ENCODE measurements at regions not wholly inside any gene's neighbourhood (a gene's known extent, or its start where the extent isn't known, plus 50 kb on each side); places are given as distances from the start of the nearest gene placed in this dataset.

DNA sequence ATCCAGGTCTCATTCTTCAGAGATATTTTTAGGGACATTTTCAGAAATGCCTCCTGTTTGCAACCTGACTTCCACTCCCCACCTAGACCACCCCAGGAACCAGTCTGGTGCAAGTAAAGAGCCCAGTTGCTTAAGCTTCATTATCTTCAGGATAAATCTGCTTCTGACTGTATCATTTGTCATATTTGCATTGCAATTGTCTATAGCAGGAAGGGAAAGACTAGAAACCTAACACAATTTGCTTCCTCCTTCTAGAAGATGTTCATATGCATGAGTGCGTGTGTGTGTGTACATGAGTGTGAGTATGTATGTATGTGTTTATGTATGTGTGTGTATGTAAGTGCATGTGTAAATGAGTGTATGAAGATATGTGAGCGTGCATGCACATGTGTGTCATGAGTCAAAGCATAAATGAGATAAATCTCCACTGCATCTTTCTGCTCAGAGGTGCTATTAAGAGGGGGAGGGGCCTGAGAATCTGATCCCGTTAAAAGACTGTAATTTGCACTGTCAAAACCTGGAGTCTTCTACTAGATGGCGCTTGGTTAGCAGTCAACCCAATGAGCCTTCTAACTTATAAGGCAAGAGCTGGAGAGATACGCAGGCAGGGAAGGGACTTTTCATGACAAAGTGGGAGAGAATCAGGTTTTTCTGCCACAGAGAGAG is 178.8 kb upstream of the KL start:
- H3K4me1 ChIP-seq, result peaks cover 0 to 4% (median 2%) of the 10 kb centered on the region in 4 donors
- H3K27me3 ChIP-seq, result no peaks in the 10 kb centered on the region
- intact Hi-C loops (cut with DNase I), result no loop called here
- TF ChIP-seq POLR2A (IDR thresholded peaks at IDR 0.05) (no peak), EP300 (IDR thresholded peaks at IDR 0.05) (no peak), POLR2AphosphoS5 (IDR thresholded peaks at IDR 0.05) (no peak)
- TF ChIP-seq, protein P1, sequence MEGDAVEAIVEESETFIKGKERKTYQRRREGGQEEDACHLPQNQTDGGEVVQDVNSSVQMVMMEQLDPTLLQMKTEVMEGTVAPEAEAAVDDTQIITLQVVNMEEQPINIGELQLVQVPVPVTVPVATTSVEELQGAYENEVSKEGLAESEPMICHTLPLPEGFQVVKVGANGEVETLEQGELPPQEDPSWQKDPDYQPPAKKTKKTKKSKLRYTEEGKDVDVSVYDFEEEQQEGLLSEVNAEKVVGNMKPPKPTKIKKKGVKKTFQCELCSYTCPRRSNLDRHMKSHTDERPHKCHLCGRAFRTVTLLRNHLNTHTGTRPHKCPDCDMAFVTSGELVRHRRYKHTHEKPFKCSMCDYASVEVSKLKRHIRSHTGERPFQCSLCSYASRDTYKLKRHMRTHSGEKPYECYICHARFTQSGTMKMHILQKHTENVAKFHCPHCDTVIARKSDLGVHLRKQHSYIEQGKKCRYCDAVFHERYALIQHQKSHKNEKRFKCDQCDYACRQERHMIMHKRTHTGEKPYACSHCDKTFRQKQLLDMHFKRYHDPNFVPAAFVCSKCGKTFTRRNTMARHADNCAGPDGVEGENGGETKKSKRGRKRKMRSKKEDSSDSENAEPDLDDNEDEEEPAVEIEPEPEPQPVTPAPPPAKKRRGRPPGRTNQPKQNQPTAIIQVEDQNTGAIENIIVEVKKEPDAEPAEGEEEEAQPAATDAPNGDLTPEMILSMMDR (IDR thresholded peaks at IDR 0.05), result no peak
- H3K4me3 ChIP-seq, result no peak overlapping the region
- WGBS, 2 donors, result 82 to 84% methylated on average over 5 of the region's 5 CpGs
- peaks cover 0 to 3% (median 0%) of the 10 kb centered on the region in 4 donors for H3K9me3 ChIP-seq
- no peaks in the 10 kb centered on the region for H3K36me3 ChIP-seq
- DNase-seq, result no peak
- no peak overlapping the region for H3K27ac ChIP-seq

DNA sequence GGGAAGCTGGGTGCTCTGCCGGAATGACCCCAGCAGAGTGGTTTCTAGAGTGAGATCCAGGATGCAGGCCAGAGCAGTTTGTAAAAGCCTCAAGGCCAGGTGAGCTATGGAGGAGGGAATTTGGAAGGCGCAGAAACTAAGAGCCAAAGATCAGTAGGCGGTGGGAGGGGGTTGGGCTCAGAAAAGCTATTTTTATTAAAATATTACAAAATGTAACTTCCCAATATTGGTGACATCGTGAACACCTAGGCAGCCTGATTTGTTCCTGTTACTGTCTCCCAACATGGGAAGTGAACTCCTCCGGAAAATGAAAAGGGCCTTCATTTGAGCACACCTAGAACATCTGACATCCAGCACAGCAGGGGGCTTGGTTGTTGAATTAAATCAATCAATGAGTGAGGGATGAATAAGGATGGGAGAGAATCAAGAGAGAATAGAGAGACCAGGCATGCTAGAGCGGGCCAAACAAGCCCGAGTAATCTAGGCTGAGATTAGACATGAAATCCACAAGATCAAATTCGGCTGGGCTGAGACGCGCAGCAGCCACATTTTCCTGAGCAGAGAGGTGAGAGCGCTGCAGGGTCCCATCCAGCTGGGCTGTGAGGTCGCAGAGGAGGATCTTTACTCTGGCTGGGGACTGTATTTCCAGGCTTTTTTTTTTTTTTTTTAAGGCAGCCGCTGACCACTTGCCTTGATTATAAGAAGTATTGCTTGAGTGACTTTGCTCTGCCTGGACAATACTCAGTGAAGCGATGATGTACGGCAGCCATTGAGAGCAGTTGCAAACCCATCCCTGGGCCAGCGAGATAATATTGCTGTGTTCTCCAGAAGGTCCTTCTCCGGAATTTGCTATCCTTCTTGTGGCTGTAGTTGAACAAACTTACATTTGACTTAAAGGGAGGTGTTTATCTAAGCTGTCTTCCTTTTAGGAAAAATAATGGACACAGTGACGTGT is 178.0 kb upstream of the KL start:
- H3K36me3 ChIP-seq, result no peaks in the 10 kb centered on the region
- no peak for DNase-seq
- TF ChIP-seq POLR2A (IDR thresholded peaks at IDR 0.05) (no peak), POLR2AphosphoS5 (IDR thresholded peaks at IDR 0.05) (no peak), EP300 (IDR thresholded peaks at IDR 0.05) (no peak)
- TF ChIP-seq, protein P1 (IDR thresholded peaks at IDR 0.05), result no peak
- H3K9me3 ChIP-seq, result peaks cover 0 to 3% (median 0%) of the 10 kb centered on the region in 4 donors
- no peaks in the 10 kb centered on the region for H3K27me3 ChIP-seq
- WGBS, 2 donors, result 87 to 89% methylated on average over 18 of the region's 18 CpGs
- intact Hi-C loops (cut with DNase I), result no loop called here
- H3K4me3 ChIP-seq, result no peak overlapping the region
- H3K4me1 ChIP-seq, result peaks cover 0 to 4% (median 2%) of the 10 kb centered on the region in 4 donors
- peak overlapping the region in 3 of 4 donors; percentile 22 to 50 (median 35) for H3K27ac ChIP-seq

DNA sequence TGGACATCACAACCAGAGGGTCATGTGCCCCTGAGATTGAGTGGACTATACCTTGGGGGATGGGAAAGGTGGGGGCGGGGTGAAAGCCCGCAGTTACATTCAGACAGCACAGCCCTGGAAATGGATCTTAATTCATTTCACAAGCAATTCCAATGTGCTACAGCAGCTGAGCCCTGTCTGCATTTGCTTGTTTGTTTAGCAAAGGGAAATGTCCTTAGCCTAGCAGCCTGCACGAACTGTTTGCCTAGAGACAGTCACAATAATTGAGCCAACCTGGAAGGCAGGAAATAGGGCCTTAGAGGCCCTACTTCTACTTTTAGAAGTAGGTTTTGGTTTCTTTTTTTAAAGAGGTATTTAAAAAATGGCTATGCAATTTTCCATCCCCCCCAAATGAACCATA is 177.3 kb upstream of the KL start:
- peak; percentile 74 for DNase-seq
- Histone ChIP-seq H3K9me3 (peaks cover 0 to 3% (median 0%) of the 10 kb centered on the region in 4 donors), H3K27ac (peak overlapping the region in 3 of 4 donors; percentile 22 to 50 (median 41)), H3K36me3 (no peaks in the 10 kb centered on the region), H3K4me3 (no peak overlapping the region), H3K4me1 (peaks cover 0 to 4% (median 2%) of the 10 kb centered on the region in 4 donors), H3K27me3 (no peaks in the 10 kb centered on the region)
- intact Hi-C loops (cut with DNase I), result no loop called here
- TF ChIP-seq POLR2AphosphoS5 (IDR thresholded peaks at IDR 0.05), result no peak
- TF ChIP-seq, protein P1 (IDR thresholded peaks at IDR 0.05), result no peak
- TF ChIP-seq POLR2A (IDR thresholded peaks at IDR 0.05), result no peak
- TF ChIP-seq EP300 (IDR thresholded peaks at IDR 0.05), result no peak
- WGBS, 2 donors, result 20 to 35% methylated on average over 3 of the region's 3 CpGs

DNA sequence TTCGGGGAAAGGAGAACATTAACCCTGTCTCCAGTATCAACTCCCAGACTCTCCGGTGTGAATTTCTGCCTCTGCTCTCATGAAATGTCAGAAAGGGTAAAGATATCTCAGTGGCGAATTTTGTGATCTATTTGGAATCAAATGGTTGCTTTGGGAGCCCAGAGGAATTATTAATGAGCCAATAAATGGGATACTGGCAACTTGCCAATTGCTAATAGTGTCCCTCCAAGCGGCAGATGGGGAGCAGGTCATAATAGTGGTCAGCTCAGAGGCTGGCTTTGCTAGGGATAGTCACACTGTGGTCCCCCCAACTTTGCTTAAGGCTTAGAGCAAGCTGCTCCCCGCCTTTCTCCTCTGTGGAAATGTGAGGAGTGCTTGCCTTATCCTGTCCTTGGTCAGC is 176.1 kb upstream of the KL start:
- intact Hi-C loops (cut with DNase I), result no loop called here
- no peak for DNase-seq

More for the DNA sequence above, 176.1 kb upstream of the KL start:
- H3K27ac ChIP-seq, result no peak overlapping the region
- 89 to 92% methylated on average over 5 of the region's 5 CpGs for WGBS, 2 donors
- H3K9me3 ChIP-seq, result no peaks in the 10 kb centered on the region
- TF ChIP-seq, protein P1 (IDR thresholded peaks at IDR 0.05), result no peak
- TF ChIP-seq POLR2A (IDR thresholded peaks at IDR 0.05) (no peak), EP300 (IDR thresholded peaks at IDR 0.05) (no peak), POLR2AphosphoS5 (IDR thresholded peaks at IDR 0.05) (no peak)
- no peak overlapping the region for H3K4me3 ChIP-seq
- H3K36me3 ChIP-seq, result no peaks in the 10 kb centered on the region
- peaks cover 0 to 4% (median 2%) of the 10 kb centered on the region in 4 donors for H3K4me1 ChIP-seq
- H3K27me3 ChIP-seq, result no peaks in the 10 kb centered on the region

Data from sigmoid colon (tissue), 6 donors.